CD4-positive, alpha-beta T cell treated with Interleukin-4 for 1 hour (primary cell): ENCODE measurements at regions not wholly inside any gene's neighbourhood (a gene's known extent, or its start where the extent isn't known, plus 50 kb on each side); places are given as distances from the start of the nearest gene placed in this dataset.
"Not testable (repeated sequence)": the region's sequence is repeated elsewhere in the genome, so short reads cannot be mapped to it uniquely, and the experiment has no call there.

Source experiments
- DNase-seq, 2 donors: peaks; one replicate each; pipeline ENCODE4 v3.0.0-alpha.2; 2020 to 2022

DNA sequence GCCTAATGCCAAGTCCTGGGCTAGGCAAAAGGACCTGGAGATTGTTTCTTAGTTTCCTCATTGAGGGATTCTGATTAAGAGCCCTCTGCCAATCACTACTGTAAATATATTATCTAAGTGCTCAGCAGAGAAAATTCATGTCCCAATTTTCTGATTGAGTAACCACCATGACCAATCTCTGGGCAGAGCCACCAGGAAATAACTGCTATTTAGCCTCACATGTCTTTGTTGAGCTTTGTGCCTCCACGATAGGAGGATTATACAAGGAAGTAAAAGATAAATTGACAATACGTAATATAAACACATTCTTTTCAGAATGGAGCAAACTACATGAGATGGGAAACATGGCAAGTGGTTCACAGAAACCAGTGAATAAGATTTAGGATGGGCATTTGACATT is 396.1 kb upstream of the PAPPA start:
- DNase-seq: no peak

DNA sequence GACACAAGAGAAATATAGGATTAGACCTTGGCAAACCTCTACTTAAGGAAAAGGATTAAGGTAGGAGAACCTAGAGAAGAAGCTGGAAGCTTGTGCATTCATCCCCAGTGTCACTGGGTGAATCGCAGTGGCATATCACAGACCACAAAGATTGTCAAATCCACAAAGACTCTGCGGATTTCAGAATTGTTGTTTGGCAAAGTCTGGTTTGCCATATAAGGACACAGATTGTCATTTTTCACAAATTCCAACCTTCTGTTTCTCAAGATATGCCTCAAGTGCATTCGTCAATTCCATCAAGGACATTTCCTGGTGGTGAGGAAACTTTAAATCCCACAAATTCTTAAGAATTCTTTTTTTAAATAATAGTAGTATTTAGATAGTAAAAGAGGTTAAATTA is 395.1 kb upstream of the PAPPA start:
- DNase-seq: no peak

DNA sequence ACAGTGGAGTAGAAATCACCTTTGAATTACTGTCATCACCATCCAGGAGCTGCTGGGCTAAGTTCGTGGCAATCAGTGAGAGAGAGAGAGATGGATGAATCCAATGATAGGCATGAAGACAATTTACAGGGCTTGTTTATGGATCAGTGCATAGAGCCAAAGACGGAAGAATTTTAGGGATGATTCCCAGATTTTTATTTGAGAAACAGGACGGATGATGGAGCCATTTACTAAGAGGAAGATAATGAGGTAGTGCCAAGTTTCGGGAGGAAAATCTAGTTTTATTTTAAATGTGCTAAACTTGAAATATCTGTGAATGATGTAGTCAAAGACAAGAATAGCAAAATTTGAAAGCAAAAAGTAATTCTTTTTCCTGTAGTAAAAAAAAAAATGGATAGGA is 394.2 kb upstream of the PAPPA start:
- no peak for DNase-seq

DNA sequence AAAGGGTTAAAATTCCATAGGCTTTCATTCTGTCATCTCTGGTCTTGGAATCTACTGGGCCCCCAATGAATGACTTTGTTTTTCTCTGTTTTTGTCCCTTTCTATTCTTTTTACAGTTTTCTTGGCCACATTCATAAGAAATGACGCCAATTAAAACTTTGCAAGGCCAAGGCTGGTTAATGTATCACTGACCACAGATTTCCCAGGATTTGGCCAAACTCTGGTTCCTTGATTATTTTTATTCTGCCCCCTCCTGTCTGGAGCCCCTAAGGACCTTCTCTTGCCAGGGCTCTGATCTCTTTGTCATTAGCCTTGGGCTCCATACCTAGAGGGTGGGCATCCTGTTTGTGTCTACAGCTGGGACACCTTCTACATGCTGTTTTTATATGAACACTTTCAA is 388.9 kb upstream of the PAPPA start:
- no peak for DNase-seq

DNA sequence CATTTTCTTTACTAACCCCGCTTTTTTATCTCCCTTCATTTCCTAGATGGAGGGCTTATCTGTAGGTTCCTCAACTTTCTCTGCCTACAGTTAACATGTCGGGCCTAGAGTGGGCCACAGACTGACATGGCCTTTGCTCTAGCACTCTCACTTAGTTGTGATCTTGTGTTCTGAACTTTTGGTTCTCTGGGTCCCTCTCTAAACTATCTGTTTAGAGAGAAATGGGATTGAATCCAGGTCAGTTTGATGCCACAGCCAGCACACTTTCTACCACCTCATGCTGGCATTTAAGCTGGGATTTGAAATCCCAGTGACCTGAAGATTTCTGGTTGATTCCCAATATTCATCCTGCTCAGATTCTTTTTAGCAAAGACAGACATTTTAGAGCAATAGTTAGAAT is 388.5 kb upstream of the PAPPA start:
- no peak for DNase-seq

DNA sequence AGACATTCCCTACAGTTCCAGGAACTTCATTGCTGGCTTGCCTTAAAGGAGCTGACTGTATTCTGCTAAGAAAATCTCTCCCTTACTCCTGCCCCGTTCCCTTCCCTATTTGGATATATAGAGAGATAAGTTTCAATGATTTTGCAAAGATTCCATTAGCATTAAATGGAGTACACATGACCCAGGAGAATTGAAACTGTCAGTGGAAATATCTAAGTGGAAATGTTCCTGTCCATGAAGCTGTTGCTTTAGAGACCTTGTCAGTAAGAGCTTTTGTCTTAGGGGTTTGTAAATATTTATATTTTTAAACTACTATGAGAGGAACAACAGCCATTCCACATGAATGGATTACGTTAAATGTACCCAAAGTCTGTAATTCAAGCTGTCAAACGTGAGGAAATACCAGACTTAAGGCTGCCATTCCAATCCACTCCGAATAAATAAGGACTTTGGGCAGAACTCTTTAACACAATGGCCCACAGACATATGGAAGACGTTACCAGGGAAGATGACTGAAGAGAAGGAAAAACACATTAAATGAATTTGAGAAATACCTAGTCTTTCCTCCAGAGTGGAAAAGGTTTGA is 387.1 kb upstream of the PAPPA start:
- DNase-seq: no peak

DNA sequence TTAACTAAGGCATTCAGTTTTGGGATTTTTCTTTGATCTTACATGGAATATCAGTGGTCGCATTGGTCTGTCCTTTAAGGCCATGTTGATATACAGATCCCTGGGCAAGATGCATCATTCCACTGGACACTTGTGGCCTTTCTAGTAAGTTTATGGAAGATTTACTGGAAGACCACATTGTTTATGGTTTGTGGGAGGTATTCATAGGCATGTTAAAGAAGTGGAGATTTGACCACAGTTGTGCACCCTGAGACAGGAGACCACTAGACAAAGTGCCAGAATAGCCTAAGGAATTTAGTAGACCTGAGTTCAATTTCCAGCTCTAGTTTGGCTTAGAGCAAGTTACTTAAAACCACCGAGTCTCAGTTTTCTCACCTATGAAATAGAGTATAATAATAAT is 383.1 kb upstream of the PAPPA start:
- DNase-seq: no peak

DNA sequence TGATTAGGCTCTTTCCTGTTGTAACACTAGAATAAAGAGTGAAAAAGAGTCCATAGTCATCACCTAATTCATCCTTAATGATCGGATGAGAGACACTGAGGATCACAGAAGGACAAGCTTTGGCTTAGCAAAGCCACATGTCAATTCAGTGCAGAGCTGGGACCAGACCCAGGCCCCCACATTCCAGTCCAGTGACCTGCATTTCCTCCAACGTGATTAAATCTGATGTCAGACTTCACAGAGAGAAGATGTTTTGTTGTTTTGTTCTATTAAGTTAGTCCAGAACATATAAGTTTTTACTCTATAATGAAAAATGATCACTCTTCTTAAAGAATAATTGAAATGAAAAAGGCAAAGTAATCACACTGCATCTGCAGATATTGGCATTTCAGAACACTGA is 377.9 kb upstream of the PAPPA start:
- no peak for DNase-seq

DNA sequence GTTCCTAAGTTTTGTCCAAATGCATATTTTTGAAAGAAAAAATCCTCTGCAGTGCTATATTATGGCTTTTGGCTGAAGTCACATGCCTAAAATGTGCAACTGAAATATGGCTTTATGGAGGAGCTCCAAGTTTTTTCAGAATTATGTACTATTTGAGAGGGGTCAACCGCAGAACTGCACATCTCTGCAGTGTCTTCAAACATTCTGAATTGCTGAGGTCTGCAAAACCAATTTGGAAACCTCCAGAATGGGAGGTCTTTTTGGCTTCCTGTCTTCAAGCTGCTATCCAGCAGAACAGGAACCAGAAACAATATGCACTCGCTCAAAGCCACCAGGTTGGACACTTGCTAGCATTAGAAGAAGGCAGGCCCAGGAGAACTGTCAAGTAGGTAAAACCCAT is 376.0 kb upstream of the PAPPA start:
- DNase-seq: no peak

DNA sequence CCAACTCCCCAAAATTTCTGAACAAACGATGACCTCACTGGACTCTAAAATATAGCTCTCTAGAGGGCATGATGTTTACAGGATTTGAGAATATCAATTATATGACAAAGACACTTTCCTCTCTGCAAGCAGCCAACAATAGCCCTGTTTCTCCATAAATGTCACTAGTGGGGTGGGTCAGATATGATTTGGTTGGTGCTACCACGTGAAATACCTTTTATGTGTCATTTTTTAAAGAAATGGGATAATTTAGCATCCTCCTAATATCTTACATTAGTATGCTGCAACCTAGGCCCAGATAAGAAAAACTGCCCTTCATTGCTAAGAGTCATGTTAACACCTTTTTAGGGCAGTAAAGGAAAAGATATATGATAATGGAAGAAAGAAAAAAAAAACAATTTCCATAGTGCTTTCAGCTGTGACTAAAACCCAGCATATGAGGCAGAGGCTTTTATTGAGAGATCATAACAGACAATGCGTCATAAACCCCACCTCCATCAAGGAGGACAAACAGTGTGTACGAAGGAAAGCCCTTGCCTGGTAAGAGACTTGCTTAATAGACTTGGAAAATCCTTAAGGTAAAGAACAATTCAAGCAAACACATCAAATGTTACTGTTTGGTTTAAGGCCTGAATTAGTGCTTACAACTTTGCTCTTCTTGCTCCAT is 372.4 kb upstream of the PAPPA start:
- no peak for DNase-seq

DNA sequence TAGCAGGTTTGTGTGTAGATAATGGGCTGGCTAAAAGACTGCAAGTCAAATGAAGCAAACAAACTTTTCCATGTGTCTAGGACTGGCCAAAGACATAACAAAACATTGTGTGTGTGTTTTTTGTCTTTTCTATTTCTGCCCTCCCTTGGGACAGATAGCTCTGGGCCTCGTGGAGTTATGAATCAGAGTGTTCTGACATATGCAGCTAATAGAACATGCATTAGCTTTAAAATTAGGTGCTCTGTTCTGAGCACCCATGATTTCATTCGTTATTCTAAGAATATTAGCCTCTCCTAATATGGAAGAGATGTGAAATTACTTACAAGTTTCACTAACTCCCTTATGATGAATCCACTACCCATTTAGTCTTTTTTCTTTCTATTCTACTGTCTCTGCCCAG is 367.3 kb upstream of the PAPPA start:
- DNase-seq: no peak

DNA sequence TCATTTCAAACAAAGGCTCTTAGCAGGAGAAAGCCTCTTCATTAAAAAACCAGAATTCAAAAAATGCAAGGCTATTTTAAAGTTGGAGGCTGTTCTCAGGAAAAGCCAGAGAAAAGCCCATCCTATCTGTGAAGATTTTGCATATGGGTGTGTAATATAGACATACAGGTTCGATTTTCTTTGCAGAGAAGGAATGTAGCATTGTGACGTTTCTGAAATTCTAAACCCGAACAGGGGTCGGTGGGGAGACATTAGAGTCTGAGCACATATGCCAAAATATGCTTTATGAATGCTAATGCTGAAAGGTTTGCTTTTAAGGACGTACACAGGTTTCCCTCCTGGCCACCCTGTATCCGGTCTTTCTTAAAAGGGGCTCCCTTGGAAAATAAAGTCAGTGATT is 363.1 kb upstream of the PAPPA start:
- DNase-seq: no peak

DNA sequence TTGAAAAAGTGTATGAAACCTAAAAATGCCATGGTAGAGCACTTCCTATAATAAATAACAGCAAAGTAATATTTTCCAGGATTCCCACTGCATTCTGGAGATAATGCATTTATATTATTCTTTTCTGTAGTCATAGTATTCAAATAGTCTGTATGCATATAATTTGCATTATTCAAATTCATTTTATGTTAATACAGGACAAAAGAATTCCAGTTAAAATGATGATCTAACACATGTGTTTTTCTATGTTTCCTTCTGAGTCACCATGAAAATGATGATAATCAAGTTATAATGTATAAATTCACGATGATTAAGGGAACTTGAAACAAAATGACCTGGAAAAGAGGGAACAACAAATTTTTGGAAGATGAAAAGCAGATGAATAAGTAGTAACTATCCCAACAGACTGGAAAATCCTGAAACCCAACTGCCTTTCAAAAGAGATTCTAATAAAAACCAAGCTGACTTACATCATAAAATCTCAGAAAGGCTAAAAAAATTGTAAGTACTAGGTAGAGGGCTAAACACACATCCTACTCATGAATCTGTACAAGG is 358.6 kb upstream of the PAPPA start:
- DNase-seq: no peak

DNA sequence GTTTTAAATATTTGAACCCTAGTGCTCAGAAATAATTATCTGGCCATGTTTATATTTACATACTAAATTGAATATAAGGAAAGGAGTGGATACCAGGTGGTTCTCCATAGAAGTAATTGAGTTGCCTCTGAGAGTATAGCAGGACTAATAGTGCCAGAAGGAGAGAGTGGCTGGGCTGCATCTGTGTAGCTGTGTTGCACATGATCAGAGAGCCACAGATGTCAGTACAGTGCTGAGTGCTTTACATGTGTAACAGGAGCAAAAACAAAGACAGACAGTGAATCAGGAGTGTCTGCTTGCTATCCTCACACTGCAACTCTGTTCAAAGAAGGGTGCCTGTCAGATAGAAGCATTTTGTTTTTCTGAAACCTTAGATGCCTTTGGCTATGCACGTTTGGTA is 353.9 kb upstream of the PAPPA start:
- no peak for DNase-seq

DNA sequence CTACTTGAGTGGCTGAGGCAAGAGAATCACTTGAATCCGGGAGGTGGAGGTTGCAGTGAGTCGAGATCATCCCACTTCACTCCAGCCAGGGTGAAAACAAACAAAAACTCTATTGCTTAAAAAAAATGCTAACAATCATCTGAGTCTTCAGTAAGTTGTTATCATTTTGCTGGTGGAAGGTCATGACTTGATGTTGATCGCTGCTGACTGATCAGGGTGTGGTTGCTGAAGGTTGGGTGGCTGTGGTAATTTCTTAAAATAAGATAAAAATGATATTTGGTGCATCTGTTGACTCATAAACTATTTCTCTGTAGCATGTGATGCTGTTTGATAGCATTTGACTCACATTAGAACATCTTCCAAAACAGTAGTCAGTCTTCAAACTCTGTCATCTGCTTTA is 349.4 kb upstream of the PAPPA start:
- DNase-seq: no peak

DNA sequence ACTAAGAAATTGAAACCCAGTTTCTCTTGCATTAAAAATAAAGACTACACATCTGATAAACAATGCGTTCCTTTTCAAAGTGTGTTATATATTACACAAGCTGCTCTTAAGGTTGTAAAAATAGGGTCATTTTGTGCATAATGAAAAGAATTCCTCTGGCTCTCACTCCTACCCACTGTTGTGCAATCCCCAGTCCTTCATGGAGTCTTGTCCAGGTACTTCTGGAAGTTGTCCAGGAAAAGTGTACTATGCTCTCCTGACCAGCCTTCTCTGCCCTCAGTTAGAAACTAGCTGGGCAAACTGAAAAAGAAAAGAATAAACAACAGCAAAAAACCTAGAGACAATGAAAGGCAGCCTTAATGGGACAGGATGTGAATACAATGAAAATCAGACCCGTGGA is 345.5 kb upstream of the PAPPA start:
- no peak for DNase-seq

DNA sequence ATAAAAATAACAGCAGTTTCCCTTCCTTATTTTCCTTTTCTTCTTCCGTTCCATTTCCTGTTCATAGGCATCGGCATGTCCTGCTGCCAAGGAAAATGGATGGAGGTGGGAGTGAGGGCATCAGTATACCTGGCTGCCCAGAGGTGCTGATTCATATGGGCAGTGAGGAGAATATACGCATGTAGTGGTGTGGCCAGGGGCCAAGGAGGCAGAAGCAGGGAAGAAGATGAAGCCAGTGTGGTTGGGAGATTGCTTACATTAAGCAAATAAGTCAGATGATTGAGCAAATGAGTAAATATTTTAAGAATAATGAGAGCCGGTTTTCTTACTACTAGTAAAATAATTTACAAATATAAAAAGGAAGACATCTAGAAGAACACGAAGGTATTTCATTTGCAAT is 344.9 kb upstream of the PAPPA start:
- DNase-seq: no peak

DNA sequence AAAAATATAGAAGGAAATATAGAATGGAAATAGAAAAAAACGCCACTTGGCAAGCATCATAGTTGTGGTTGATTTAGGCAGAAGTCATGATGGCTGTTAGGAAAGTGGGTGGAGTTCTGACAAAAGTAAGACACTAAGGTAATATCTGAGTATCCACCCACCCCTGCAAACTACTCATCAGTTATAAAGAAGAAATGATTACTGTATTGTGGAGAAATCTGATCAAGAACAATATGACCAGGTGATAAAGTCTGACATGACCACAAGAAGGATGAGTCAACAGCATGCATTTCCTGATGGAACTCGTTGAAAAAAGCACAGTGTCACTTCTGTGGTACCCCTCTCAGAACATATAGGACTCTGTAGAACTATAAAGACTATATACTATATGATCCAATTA is 343.4 kb upstream of the PAPPA start:
- DNase-seq: no peak

DNA sequence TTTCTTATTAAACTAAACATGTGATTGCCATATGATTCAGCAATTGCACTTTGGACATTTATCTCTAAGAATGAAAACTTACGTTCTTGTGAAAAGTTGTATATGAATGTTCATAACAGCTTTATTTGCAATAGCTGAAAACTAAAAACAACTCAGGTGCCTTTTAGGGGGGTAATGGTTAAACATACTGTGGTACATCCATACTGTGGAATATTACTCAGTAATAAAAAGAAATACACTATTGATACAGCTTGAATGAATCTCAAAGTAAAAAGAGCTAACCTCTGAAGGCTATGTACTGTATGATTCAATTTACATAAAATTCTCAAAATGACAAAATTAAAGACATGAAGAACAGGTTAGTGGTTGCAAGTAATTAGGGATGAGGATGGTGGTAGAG is 339.5 kb upstream of the PAPPA start:
- DNase-seq: no peak

DNA sequence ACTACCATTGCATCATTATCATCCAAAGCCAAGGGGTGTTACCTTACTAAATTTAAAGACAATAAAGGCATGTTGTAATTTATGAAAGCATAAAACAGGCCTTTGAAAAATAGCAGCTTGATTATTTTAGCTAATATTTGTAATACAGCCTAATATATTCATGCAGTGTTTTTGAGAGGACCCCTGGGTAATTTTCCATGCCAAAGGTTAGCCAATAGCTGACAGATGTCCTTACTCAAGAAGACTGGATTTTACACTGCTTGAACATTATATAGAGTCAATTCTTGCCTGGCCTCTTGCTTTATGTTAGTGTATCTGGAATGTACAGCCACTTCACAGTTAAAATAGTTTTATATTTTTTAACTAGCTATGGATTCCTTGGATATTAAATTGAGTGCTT is 337.8 kb upstream of the PAPPA start:
- no peak for DNase-seq

DNA sequence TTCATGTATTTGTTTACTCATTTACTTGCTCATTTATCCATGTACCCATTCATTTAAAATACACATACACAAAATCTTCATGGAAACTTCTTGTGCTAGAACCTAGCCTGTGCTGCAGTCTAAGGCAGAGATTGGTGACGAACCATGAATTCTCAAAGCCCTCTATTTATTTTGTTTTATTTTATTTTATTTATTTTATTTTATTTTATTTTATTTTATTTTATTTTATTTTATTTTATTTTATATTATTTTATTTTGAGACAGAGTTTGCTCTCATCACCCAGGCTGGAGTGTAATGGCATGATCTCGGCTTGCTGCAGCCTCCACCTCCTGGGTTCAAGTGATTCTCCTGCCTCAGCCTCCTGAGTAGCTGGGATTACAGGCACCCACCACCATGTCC is 334.9 kb upstream of the PAPPA start:
- DNase-seq: not testable (repeated sequence)

DNA sequence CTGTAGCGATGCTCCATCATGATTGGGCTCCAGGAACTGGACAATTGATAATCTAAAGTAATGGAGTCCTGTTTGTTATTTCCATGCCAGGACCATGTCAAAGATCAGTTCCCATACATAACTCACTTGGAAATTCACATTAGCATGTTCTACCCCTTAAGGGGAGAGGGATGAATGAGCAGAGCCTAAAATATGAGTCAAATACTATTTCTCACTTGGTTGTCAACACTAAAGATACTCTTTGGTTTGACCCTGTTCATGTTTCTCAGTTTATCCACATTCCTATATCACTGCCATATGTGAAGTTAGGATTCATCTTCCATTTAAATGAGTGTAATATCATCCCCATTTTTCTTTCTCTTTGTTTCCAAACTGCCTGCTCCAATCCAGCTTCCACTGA is 321.6 kb upstream of the PAPPA start:
- no peak for DNase-seq

DNA sequence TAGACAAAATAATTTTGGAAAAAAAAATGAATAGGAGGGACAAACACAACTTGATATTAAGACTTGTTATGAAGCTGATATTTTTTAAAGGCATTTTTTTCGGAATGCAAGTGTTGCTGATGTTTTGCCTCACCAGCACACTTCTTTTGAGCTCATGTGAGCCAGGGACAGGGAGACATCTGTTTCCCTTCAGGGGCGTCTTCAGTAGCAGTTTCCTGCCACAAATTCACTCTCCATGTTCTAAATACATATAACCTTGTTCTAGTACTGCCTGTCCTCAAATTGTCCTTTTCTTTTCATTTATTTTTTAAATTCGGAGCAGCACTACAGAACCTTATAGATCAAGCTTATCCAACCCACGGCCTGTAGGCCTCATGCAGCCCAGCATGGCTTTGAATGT is 316.0 kb upstream of the PAPPA start:
- no peak for DNase-seq

DNA sequence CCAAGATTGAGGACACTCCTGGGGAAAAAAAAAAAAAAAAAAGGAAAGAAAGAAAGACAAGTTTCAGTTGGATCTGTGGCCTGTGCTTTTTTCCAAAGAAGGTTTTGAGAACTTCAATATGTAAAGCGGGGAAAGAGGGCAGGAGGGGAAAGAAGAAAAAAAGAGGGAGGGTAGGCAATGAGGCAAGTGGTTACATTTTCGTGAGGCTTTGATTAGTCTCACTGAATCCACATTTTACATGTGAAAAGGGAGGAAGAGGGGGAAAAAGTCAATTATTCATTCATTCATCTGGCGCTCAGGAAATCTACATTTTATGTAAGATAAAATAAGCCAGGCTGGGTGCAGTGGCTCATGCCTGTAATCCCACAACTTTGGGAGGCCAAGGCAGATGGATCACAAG is 315.2 kb upstream of the PAPPA start:
- no peak for DNase-seq

DNA sequence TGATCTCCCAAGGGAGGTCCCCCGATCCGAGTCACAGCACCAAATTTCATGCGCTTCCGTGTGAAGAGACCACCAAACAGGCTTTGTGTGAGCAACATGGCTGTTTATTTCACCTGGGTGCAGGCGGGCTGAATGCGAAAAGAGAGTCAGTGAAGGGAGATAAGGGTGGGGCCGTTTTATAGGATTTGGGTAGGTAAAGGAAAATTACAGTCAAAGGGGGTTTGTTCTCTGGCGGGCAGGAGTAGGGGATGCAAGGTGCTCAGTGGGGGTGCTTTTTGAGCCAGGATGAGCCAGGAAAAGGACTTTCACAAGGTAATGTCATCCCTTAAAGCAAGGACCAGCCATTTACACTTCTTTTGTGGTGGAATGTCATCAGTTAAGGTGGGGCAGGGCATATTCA is 309.2 kb upstream of the PAPPA start:
- DNase-seq: not testable (repeated sequence)
